HG03342 (cell line): ENCODE measurements at regions not wholly inside any gene's neighbourhood (a gene's known extent, or its start where the extent isn't known, plus 50 kb on each side); places are given as distances from the start of the nearest gene placed in this dataset.

Experiments used
- ATAC-seq: cut with Tn5 transposase; IDR thresholded peaks from one replicate; pipeline ENCODE4 v1.9.1; 2021; ENCODE audit warnings: mild to moderate bottlenecking, moderate library complexity; ENCODE audit not compliant: unreplicated experiment

GRCh38 chr22:19574247-19574646 is 50.0 kb upstream of the CLDN5 start:
- no peak for ATAC-seq

- no peak for ATAC-seq
Observed at GRCh38 chr22:19576460-19577421, 52.5 kb upstream of the CLDN5 start.

GRCh38 chr22:19577422-19577966 is 53.3 kb upstream of the CLDN5 start:
- ATAC-seq: no peak

- ATAC-seq: no peak
Observed at GRCh38 chr22:19578180-19579004, 54.2 kb upstream of the CLDN5 start.

- ATAC-seq: no peak
Observed at GRCh38 chr22:19579115-19579811, 55.1 kb upstream of the CLDN5 start.

- ATAC-seq: no peak
Observed at GRCh38 chr22:19579880-19580279, 55.7 kb upstream of the CLDN5 start.

GRCh38 chr22:19580291-19580890 is 56.2 kb upstream of the CLDN5 start:
- ATAC-seq: no peak

- ATAC-seq: no peak
Observed at GRCh38 chr22:19582033-19582693, 58.0 kb upstream of the CLDN5 start.

GRCh38 chr22:19586922-19587684 is 62.9 kb upstream of the CLDN5 start:
- no peak for ATAC-seq

- no peak for ATAC-seq
Observed at GRCh38 chr22:19590696-19591095, 66.5 kb upstream of the CLDN5 start.

- ATAC-seq: no peak
Observed at GRCh38 chr22:19591568-19591967, 67.4 kb upstream of the CLDN5 start.

- no peak for ATAC-seq
Observed at GRCh38 chr22:19592464-19592863, 68.3 kb upstream of the CLDN5 start.

- no peak for ATAC-seq
Observed at GRCh38 chr22:19593991-19594569, 69.9 kb upstream of the CLDN5 start.

- ATAC-seq: no peak
Observed at GRCh38 chr22:19595532-19595931, 71.3 kb upstream of the CLDN5 start.

GRCh38 chr22:19596680-19597398 is 72.6 kb upstream of the CLDN5 start:
- ATAC-seq: no peak

- no peak for ATAC-seq
Observed at GRCh38 chr22:19597399-19597735, 73.2 kb upstream of the CLDN5 start.

GRCh38 chr22:19598054-19598855 is 74.0 kb upstream of the CLDN5 start:
- no peak for ATAC-seq

GRCh38 chr22:19599004-19599403 is 74.8 kb upstream of the CLDN5 start:
- no peak for ATAC-seq
